Rectal smooth muscle tissue (tissue), 1 donor: ENCODE measurements at regions not wholly inside any gene's neighbourhood (a gene's known extent, or its start where the extent isn't known, plus 50 kb on each side); places are given as distances from the start of the nearest gene placed in this dataset.
A peak's percentile ranks its signal among the peaks of the same experiment; 100 is the strongest.

Experiments used
- H3K27ac ChIP-seq: one replicate; pipeline ENCODE4 v1.7.0; 2013; ENCODE audit warnings: low read depth, low read length, inconsistent platforms
- H3K27me3 ChIP-seq: one replicate; pipeline ENCODE4 v1.7.0; 2013; ENCODE audit warnings: low read length; ENCODE audit not compliant: control insufficient read depth, insufficient read depth
- H3K36me3 ChIP-seq: one replicate; pipeline ENCODE4 v1.7.0; 2013; ENCODE audit warnings: low read length; ENCODE audit not compliant: control insufficient read depth, insufficient read depth
- H3K4me1 ChIP-seq: one replicate; pipeline ENCODE4 v1.7.0; 2013; ENCODE audit warnings: low read length; ENCODE audit not compliant: control insufficient read depth, insufficient read depth
- H3K4me3 ChIP-seq: one replicate; pipeline ENCODE4 v1.7.0; 2013; ENCODE audit warnings: low read length
- H3K9ac ChIP-seq: one replicate; pipeline ENCODE4 v1.7.0; 2013; ENCODE audit warnings: low read length

GRCh38 chr12:89251342-89252271, 100.7 kb downstream of the DUSP6 start:
- Histone ChIP-seq H3K36me3 (no peaks in the 10 kb centered on the region), H3K4me1 (peaks cover 12% of the 10 kb centered on the region), H3K27ac (peak overlapping the region; percentile 56), H3K27me3 (no peaks in the 10 kb centered on the region), H3K4me3 (no peak overlapping the region), H3K9ac (no peak overlapping the region)

- no peak overlapping the region for H3K9ac ChIP-seq
- H3K4me3 ChIP-seq, result no peak overlapping the region
- H3K4me1 ChIP-seq, result peaks cover 12% of the 10 kb centered on the region
- H3K27me3 ChIP-seq, result no peaks in the 10 kb centered on the region
- no peaks in the 10 kb centered on the region for H3K36me3 ChIP-seq
- H3K27ac ChIP-seq, result no peak overlapping the region
These were observed 101.7 kb downstream of the DUSP6 start for GRCh38 chr12:89250636-89251035.

- H3K27ac ChIP-seq, result no peak overlapping the region
- peaks cover 12% of the 10 kb centered on the region for H3K4me1 ChIP-seq
- no peak overlapping the region for H3K9ac ChIP-seq
These were observed 102.1 kb downstream of the DUSP6 start for GRCh38 chr12:89250213-89250612.

GRCh38 chr12:89247967-89248366, 104.3 kb downstream of the DUSP6 start:
- Histone ChIP-seq H3K4me1 (peaks cover 19% of the 10 kb centered on the region), H3K9ac (no peak overlapping the region), H3K4me3 (no peak overlapping the region), H3K27me3 (no peaks in the 10 kb centered on the region), H3K36me3 (no peaks in the 10 kb centered on the region), H3K27ac (no peak overlapping the region)

More at GRCh38 chr12:89250213-89250612, 102.1 kb downstream of the DUSP6 start:
- H3K4me3 ChIP-seq, result no peak overlapping the region
- H3K27me3 ChIP-seq, result no peaks in the 10 kb centered on the region
- H3K36me3 ChIP-seq, result no peaks in the 10 kb centered on the region

- Histone ChIP-seq H3K9ac (no peak overlapping the region), H3K27ac (no peak overlapping the region), H3K4me1 (peaks cover 19% of the 10 kb centered on the region), H3K27me3 (no peaks in the 10 kb centered on the region), H3K4me3 (no peak overlapping the region), H3K36me3 (no peaks in the 10 kb centered on the region)
These were observed 104.8 kb downstream of the DUSP6 start for GRCh38 chr12:89247541-89247942.

- Histone ChIP-seq H3K4me3 (no peak overlapping the region), H3K4me1 (peaks cover 7% of the 10 kb centered on the region), H3K27me3 (no peaks in the 10 kb centered on the region), H3K9ac (no peak overlapping the region), H3K36me3 (no peaks in the 10 kb centered on the region), H3K27ac (no peak overlapping the region)
These were observed 107.2 kb downstream of the DUSP6 start for GRCh38 chr12:89245090-89245489.

GRCh38 chr12:89244536-89244935, 107.8 kb downstream of the DUSP6 start:
- H3K9ac ChIP-seq, result no peak overlapping the region
- H3K27ac ChIP-seq, result no peak overlapping the region
- H3K36me3 ChIP-seq, result no peaks in the 10 kb centered on the region
- no peak overlapping the region for H3K4me3 ChIP-seq
- H3K27me3 ChIP-seq, result no peaks in the 10 kb centered on the region
- peaks cover 7% of the 10 kb centered on the region for H3K4me1 ChIP-seq

- no peak overlapping the region for H3K27ac ChIP-seq
- H3K36me3 ChIP-seq, result no peaks in the 10 kb centered on the region
- H3K27me3 ChIP-seq, result no peaks in the 10 kb centered on the region
- peaks cover 9% of the 10 kb centered on the region for H3K4me1 ChIP-seq
- H3K4me3 ChIP-seq, result no peak overlapping the region
- no peak overlapping the region for H3K9ac ChIP-seq
These were observed 108.5 kb downstream of the DUSP6 start for GRCh38 chr12:89243771-89244170.

- no peak overlapping the region for H3K27ac ChIP-seq
- no peak overlapping the region for H3K4me3 ChIP-seq
These were observed 112.8 kb downstream of the DUSP6 start for GRCh38 chr12:89239534-89239933.

GRCh38 chr12:89238593-89238992, 113.7 kb downstream of the DUSP6 start:
- no peak overlapping the region for H3K27ac ChIP-seq
- no peak overlapping the region for H3K4me3 ChIP-seq
- no peak overlapping the region for H3K9ac ChIP-seq
- no peaks in the 10 kb centered on the region for H3K27me3 ChIP-seq
- no peaks in the 10 kb centered on the region for H3K36me3 ChIP-seq
- peaks cover 2% of the 10 kb centered on the region for H3K4me1 ChIP-seq

More at GRCh38 chr12:89239534-89239933, 112.8 kb downstream of the DUSP6 start:
- H3K4me1 ChIP-seq, result peaks cover 4% of the 10 kb centered on the region
- no peak overlapping the region for H3K9ac ChIP-seq
- H3K27me3 ChIP-seq, result no peaks in the 10 kb centered on the region
- H3K36me3 ChIP-seq, result no peaks in the 10 kb centered on the region

GRCh38 chr12:89237763-89238162, 114.5 kb downstream of the DUSP6 start:
- H3K27ac ChIP-seq, result no peak overlapping the region
- H3K27me3 ChIP-seq, result no peaks in the 10 kb centered on the region
- no peak overlapping the region for H3K9ac ChIP-seq
- H3K4me3 ChIP-seq, result no peak overlapping the region
- H3K36me3 ChIP-seq, result no peaks in the 10 kb centered on the region
- H3K4me1 ChIP-seq, result peaks cover 2% of the 10 kb centered on the region

GRCh38 chr12:89236748-89237383, 115.4 kb downstream of the DUSP6 start:
- peaks cover 2% of the 10 kb centered on the region for H3K4me1 ChIP-seq
- H3K4me3 ChIP-seq, result no peak overlapping the region
- H3K36me3 ChIP-seq, result no peaks in the 10 kb centered on the region
- no peak overlapping the region for H3K9ac ChIP-seq
- no peak overlapping the region for H3K27ac ChIP-seq
- no peaks in the 10 kb centered on the region for H3K27me3 ChIP-seq
